ENCODE measurements at regions not wholly inside any gene's neighbourhood (a gene's known extent, or its start where the extent isn't known, plus 50 kb on each side); places are given as distances from the start of the nearest gene placed in this dataset.
"Not testable (repeated sequence)": the region's sequence is repeated elsewhere in the genome, so short reads cannot be mapped to it uniquely, and the experiment has no call there.

- H3K27ac ChIP-seq (ENCODE audit: low read depth, low read length): no peak overlapping the region
- H3K27me3 ChIP-seq (ENCODE audit: insufficient read depth, low read length): peaks cover 13% of the 10 kb centered on the region
- H3K4me3 ChIP-seq (ENCODE audit: low read depth, low read length): no peak overlapping the region
- no peaks in the 10 kb centered on the region for H3K79me2 ChIP-seq (ENCODE audit: control insufficient read depth, insufficient read depth, low read length, unreplicated experiment)
- no peaks in the 10 kb centered on the region for H3K4me1 ChIP-seq (ENCODE audit: control insufficient read depth, insufficient read depth, low read length, unreplicated experiment)
- H2AFZ ChIP-seq (ENCODE audit: low read length, unreplicated experiment): no peak overlapping the region
- H3K36me3 ChIP-seq (ENCODE audit: insufficient read depth, low read length): no peaks in the 10 kb centered on the region
These were observed 267.7 kb upstream of the DIO3 start for GRCh38 chr14:101293605-101294004.

- H3K36me3 ChIP-seq (ENCODE audit: insufficient read depth, low read length): no peaks in the 10 kb centered on the region
- no peak overlapping the region for H3K4me3 ChIP-seq (ENCODE audit: low read depth, low read length)
- H3K27ac ChIP-seq (ENCODE audit: low read depth, low read length): no peak overlapping the region
- H3K79me2 ChIP-seq (ENCODE audit: control insufficient read depth, insufficient read depth, low read length, unreplicated experiment): no peaks in the 10 kb centered on the region
- no peaks in the 10 kb centered on the region for H3K4me1 ChIP-seq (ENCODE audit: control insufficient read depth, insufficient read depth, low read length, unreplicated experiment)
- peaks cover 13% of the 10 kb centered on the region for H3K27me3 ChIP-seq (ENCODE audit: insufficient read depth, low read length)
- H2AFZ ChIP-seq (ENCODE audit: low read length, unreplicated experiment): no peak overlapping the region
These were observed 267.2 kb upstream of the DIO3 start for GRCh38 chr14:101294136-101294535.

- not testable (repeated sequence) for H3K27ac ChIP-seq (ENCODE audit: low read depth, low read length); H2AFZ ChIP-seq (ENCODE audit: low read length, unreplicated experiment); H3K4me3 ChIP-seq (ENCODE audit: low read depth, low read length); H3K36me3 ChIP-seq (ENCODE audit: insufficient read depth, low read length); H3K4me1 ChIP-seq (ENCODE audit: control insufficient read depth, insufficient read depth, low read length, unreplicated experiment); H3K79me2 ChIP-seq (ENCODE audit: control insufficient read depth, insufficient read depth, low read length, unreplicated experiment)
- peaks cover 39% of the 10 kb centered on the region for H3K27me3 ChIP-seq (ENCODE audit: insufficient read depth, low read length)
These were observed 261.5 kb upstream of the DIO3 start for GRCh38 chr14:101299781-101300180.

GRCh38 chr14:101301011-101301410, 260.3 kb upstream of the DIO3 start:
- Histone ChIP-seq H3K27me3 (ENCODE audit: insufficient read depth, low read length) (peaks cover 40% of the 10 kb centered on the region), H2AFZ (ENCODE audit: low read length, unreplicated experiment) (no peak overlapping the region), H3K27ac (ENCODE audit: low read depth, low read length) (no peak overlapping the region), H3K4me3 (ENCODE audit: low read depth, low read length) (no peak overlapping the region), H3K36me3 (ENCODE audit: insufficient read depth, low read length) (no peaks in the 10 kb centered on the region), H3K4me1 (ENCODE audit: control insufficient read depth, insufficient read depth, low read length, unreplicated experiment) (no peaks in the 10 kb centered on the region), H3K79me2 (ENCODE audit: control insufficient read depth, insufficient read depth, low read length, unreplicated experiment) (no peaks in the 10 kb centered on the region)

- not testable (repeated sequence) for H2AFZ ChIP-seq (ENCODE audit: low read length, unreplicated experiment); H3K27ac ChIP-seq (ENCODE audit: low read depth, low read length); H3K4me3 ChIP-seq (ENCODE audit: low read depth, low read length); H3K36me3 ChIP-seq (ENCODE audit: insufficient read depth, low read length); H3K79me2 ChIP-seq (ENCODE audit: control insufficient read depth, insufficient read depth, low read length, unreplicated experiment); H3K4me1 ChIP-seq (ENCODE audit: control insufficient read depth, insufficient read depth, low read length, unreplicated experiment)
- H3K27me3 ChIP-seq (ENCODE audit: insufficient read depth, low read length): peaks cover 27% of the 10 kb centered on the region
These were observed 254.1 kb upstream of the DIO3 start for GRCh38 chr14:101307162-101307561.

- H3K27ac ChIP-seq (ENCODE audit: low read depth, low read length); H3K4me3 ChIP-seq (ENCODE audit: low read depth, low read length); H3K79me2 ChIP-seq (ENCODE audit: control insufficient read depth, insufficient read depth, low read length, unreplicated experiment); H3K36me3 ChIP-seq (ENCODE audit: insufficient read depth, low read length); H3K4me1 ChIP-seq (ENCODE audit: control insufficient read depth, insufficient read depth, low read length, unreplicated experiment); H3K27me3 ChIP-seq (ENCODE audit: insufficient read depth, low read length); H2AFZ ChIP-seq (ENCODE audit: low read length, unreplicated experiment): not testable (repeated sequence)
These were observed 250.1 kb upstream of the DIO3 start for GRCh38 chr14:101311186-101311585.

- H3K27me3 ChIP-seq (ENCODE audit: insufficient read depth, low read length): 0 out of 2 replicates have a peak, but pooled peaks cover 2% of the 10 kb centered on the region
- no peaks in the 10 kb centered on the region for H3K36me3 ChIP-seq (ENCODE audit: insufficient read depth, low read length)
- no peak overlapping the region for H2AFZ ChIP-seq (ENCODE audit: low read length, unreplicated experiment)
- H3K27ac ChIP-seq (ENCODE audit: low read depth, low read length): no peak overlapping the region
- H3K79me2 ChIP-seq (ENCODE audit: control insufficient read depth, insufficient read depth, low read length, unreplicated experiment): no peaks in the 10 kb centered on the region
- no peak overlapping the region for H3K4me3 ChIP-seq (ENCODE audit: low read depth, low read length)
- no peaks in the 10 kb centered on the region for H3K4me1 ChIP-seq (ENCODE audit: control insufficient read depth, insufficient read depth, low read length, unreplicated experiment)
These were observed 248.0 kb upstream of the DIO3 start for GRCh38 chr14:101313268-101313667.

- H3K36me3 ChIP-seq (ENCODE audit: insufficient read depth, low read length): no peaks in the 10 kb centered on the region
- H3K4me1 ChIP-seq (ENCODE audit: control insufficient read depth, insufficient read depth, low read length, unreplicated experiment): no peaks in the 10 kb centered on the region
- no peaks in the 10 kb centered on the region for H3K79me2 ChIP-seq (ENCODE audit: control insufficient read depth, insufficient read depth, low read length, unreplicated experiment)
- H2AFZ ChIP-seq (ENCODE audit: low read length, unreplicated experiment): no peak overlapping the region
- no peak overlapping the region for H3K4me3 ChIP-seq (ENCODE audit: low read depth, low read length)
- H3K27me3 ChIP-seq (ENCODE audit: insufficient read depth, low read length): peaks cover 7% of the 10 kb centered on the region; the same call in 1 of the 2 replicates
- H3K27ac ChIP-seq (ENCODE audit: low read depth, low read length): no peak overlapping the region
These were observed 245.4 kb upstream of the DIO3 start for GRCh38 chr14:101315802-101316296.

GRCh38 chr14:101318271-101318670, 243.0 kb upstream of the DIO3 start:
- no peaks in the 10 kb centered on the region for H3K4me1 ChIP-seq (ENCODE audit: control insufficient read depth, insufficient read depth, low read length, unreplicated experiment)
- no peaks in the 10 kb centered on the region for H3K79me2 ChIP-seq (ENCODE audit: control insufficient read depth, insufficient read depth, low read length, unreplicated experiment)
- H3K27ac ChIP-seq (ENCODE audit: low read depth, low read length): no peak overlapping the region
- H3K27me3 ChIP-seq (ENCODE audit: insufficient read depth, low read length): peaks cover 7% of the 10 kb centered on the region; the same call in 1 of the 2 replicates
- no peaks in the 10 kb centered on the region for H3K36me3 ChIP-seq (ENCODE audit: insufficient read depth, low read length)
- H3K4me3 ChIP-seq (ENCODE audit: low read depth, low read length): no peak overlapping the region
- no peak overlapping the region for H2AFZ ChIP-seq (ENCODE audit: low read length, unreplicated experiment)

GRCh38 chr14:101320396-101320795, 240.9 kb upstream of the DIO3 start:
- Histone ChIP-seq H3K27ac (ENCODE audit: low read depth, low read length) (no peak overlapping the region), H3K27me3 (ENCODE audit: insufficient read depth, low read length) (peaks cover 7% of the 10 kb centered on the region; the same call in 1 of the 2 replicates), H2AFZ (ENCODE audit: low read length, unreplicated experiment) (no peak overlapping the region), H3K4me3 (ENCODE audit: low read depth, low read length) (no peak overlapping the region), H3K79me2 (ENCODE audit: control insufficient read depth, insufficient read depth, low read length, unreplicated experiment) (no peaks in the 10 kb centered on the region), H3K36me3 (ENCODE audit: insufficient read depth, low read length) (no peaks in the 10 kb centered on the region), H3K4me1 (ENCODE audit: control insufficient read depth, insufficient read depth, low read length, unreplicated experiment) (no peaks in the 10 kb centered on the region)

GRCh38 chr14:101322223-101322622, 239.1 kb upstream of the DIO3 start:
- Histone ChIP-seq H3K4me1 (ENCODE audit: control insufficient read depth, insufficient read depth, low read length, unreplicated experiment) (no peaks in the 10 kb centered on the region), H3K27ac (ENCODE audit: low read depth, low read length) (no peak overlapping the region), H3K36me3 (ENCODE audit: insufficient read depth, low read length) (no peaks in the 10 kb centered on the region), H3K4me3 (ENCODE audit: low read depth, low read length) (no peak overlapping the region), H3K79me2 (ENCODE audit: control insufficient read depth, insufficient read depth, low read length, unreplicated experiment) (no peaks in the 10 kb centered on the region), H2AFZ (ENCODE audit: low read length, unreplicated experiment) (no peak overlapping the region), H3K27me3 (ENCODE audit: insufficient read depth, low read length) (peaks cover 7% of the 10 kb centered on the region; the same call in 1 of the 2 replicates)
